ENCODE measurements at regions not wholly inside any gene's neighbourhood (a gene's known extent, or its start where the extent isn't known, plus 50 kb on each side); places are given as distances from the start of the nearest gene placed in this dataset.

- POLR2A ChIA-PET (ENCODE audit: partially characterized antibody): no interaction called here
- Histone ChIP-seq H3K9me3 (ENCODE audit: insufficient read depth in 2 of 2, low read depth in 1 of 2, low read length in 1 of 2) (no peaks in the 10 kb centered on the region), H3K9ac (replicated peaks in 1 of 4; ENCODE audit: extremely low read depth in 1 of 4, low read depth in 3 of 4, low read length in 3 of 4) (no peak overlapping the region), H2BK15ac (ENCODE audit: low read length) (no peak overlapping the region), H3K27me3 (replicated peaks in 1 of 4; ENCODE audit: control insufficient read depth in 3 of 4, extremely low read depth in 1 of 4, insufficient read depth in 3 of 4, low read length in 3 of 4) (no peaks in the 10 kb centered on the region), H2AK5ac (ENCODE audit: low read depth, low read length) (no peak overlapping the region), H4K8ac (ENCODE audit: extremely low read depth, insufficient read depth, low read length) (no peak overlapping the region), H3K14ac (ENCODE audit: insufficient read length) (no peak overlapping the region), H2BK120ac (replicated peaks; ENCODE audit: low read depth, low read length) (no peak overlapping the region), H3K27ac (ENCODE audit: low read depth, low read length) (no peak overlapping the region), H3K4me3 (ENCODE audit: extremely low read depth in 1 of 4, insufficient read depth in 2 of 4, low read depth in 3 of 4, low read length in 4 of 4) (no peak overlapping the region), H4K20me1 (replicated peaks in 1 of 2; ENCODE audit: control insufficient read depth in 1 of 2, insufficient read depth in 2 of 2, low read length in 2 of 2) (no peaks in the 10 kb centered on the region), H4K5ac (ENCODE audit: insufficient read length, low read depth, low read length) (no peak overlapping the region), H2BK12ac (ENCODE audit: low read depth, low read length) (no peak overlapping the region), H3K4me1 (replicated peaks in 1 of 4; ENCODE audit: control insufficient read depth in 3 of 4, insufficient read depth in 4 of 4, low read length in 3 of 4) (no peaks in the 10 kb centered on the region), H3K23me2 (ENCODE audit: low read depth, low read length) (no peaks in the 10 kb centered on the region), H3K23ac (ENCODE audit: insufficient read length) (no peak overlapping the region), H3K56ac (replicated peaks; ENCODE audit: insufficient read length, low read depth, low read length) (no peak overlapping the region), H2BK20ac (ENCODE audit: low read length) (no peak overlapping the region), H3K4me2 (ENCODE audit: insufficient read depth in 1 of 2, low read depth in 2 of 2, low read length in 2 of 2) (no peak overlapping the region), H3K36me3 (ENCODE audit: control insufficient read depth in 2 of 4, insufficient read depth in 4 of 4, low read length in 3 of 4) (no peaks in the 10 kb centered on the region), H4K91ac (replicated peaks; ENCODE audit: insufficient read length, low read length) (no peak overlapping the region), H3K79me1 (ENCODE audit: low read depth, low read length) (no peaks in the 10 kb centered on the region), H3K79me2 (ENCODE audit: control insufficient read depth in 1 of 2, insufficient read depth in 2 of 2, low read length in 2 of 2) (no peaks in the 10 kb centered on the region), H2AFZ (ENCODE audit: low read length) (no peak overlapping the region), H3K4ac (replicated peaks; ENCODE audit: insufficient read length, low read depth, low read length) (no peak overlapping the region), H2BK5ac (ENCODE audit: low read depth, low read length) (no peak overlapping the region), H3K18ac (ENCODE audit: extremely low read depth, low read length) (no peak overlapping the region)
- FAIRE-seq: no peak
- TF ChIP-seq SUZ12 (IDR thresholded peaks at IDR 0.05; ENCODE audit: low read length) (no peak), USF2 (IDR thresholded peaks at IDR 0.05; ENCODE audit: low read length) (no peak), KDM1A (IDR thresholded peaks at IDR 0.05; ENCODE audit: borderline replicate concordance, low read length) (no peak), TCF12 (IDR thresholded peaks at IDR 0.05; ENCODE audit: low read depth, low read length) (no peak), HDAC6 (IDR thresholded peaks at IDR 0.05; ENCODE audit: low read depth, low read length) (no peak), PHF8 (conservative IDR thresholded peaks at IDR 0.05; ENCODE audit: low read depth, low read length) (no peak), TAF7 (optimal IDR thresholded peaks at IDR 0.05; ENCODE audit: borderline replicate concordance, low read depth, low read length) (no peak), E2F6 (IDR thresholded peaks at IDR 0.05) (no peak), CBX5 (IDR thresholded peaks at IDR 0.05; ENCODE audit: low read depth, low read length) (no peak)
- CTCF ChIA-PET (ENCODE audit: partially characterized antibody): no interaction called here
- WGBS, 2 experiments (ENCODE audit: extremely low coverage in 1 of 2, insufficient coverage in 1 of 2, insufficient read length in 1 of 2, insufficient replicate concordance in 2 of 2, low coverage in 1 of 2, low lambda C conversion rate in 2 of 2, missing lambda C conversion rate in 1 of 2): 100% methylated on average over 1 of the region's 1 CpG; no CpG with 5 or more reads in 1 of the 2 experiments
- DNase-seq (ENCODE audit: low read depth in 1 of 2, low spot score in 2 of 2): no peak
Observed at GRCh38 chr3:103976931-103977339, 1389.8 kb upstream of the ALCAM start.
